GM21515 (cell line): ENCODE measurements at regions not wholly inside any gene's neighbourhood (a gene's known extent, or its start where the extent isn't known, plus 50 kb on each side); places are given as distances from the start of the nearest gene placed in this dataset.

Source experiments
- ATAC-seq: cut with Tn5 transposase; IDR thresholded peaks from one replicate; pipeline ENCODE4 v1.9.1; 2021; ENCODE audit not compliant: unreplicated experiment

DNA sequence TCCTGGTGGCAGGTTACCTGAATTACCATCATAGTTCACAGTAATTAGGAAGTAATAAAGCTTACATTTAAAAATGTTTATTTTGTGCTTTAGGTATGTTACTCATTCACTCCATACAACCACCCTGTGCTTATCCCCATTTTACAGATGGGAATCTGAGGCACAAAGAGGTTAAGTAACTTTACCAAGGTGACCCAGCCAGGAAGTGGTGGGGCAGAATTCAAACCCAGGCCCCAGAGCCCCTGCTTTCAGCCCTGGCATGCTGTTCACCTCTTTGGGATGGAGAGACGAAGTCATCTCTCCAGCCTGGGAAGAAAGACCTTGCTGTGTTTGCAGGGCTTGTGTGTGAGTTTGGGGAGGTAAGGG lies 285.6 kb upstream of the TPM1 start:
- ATAC-seq = no peak

- no peak for ATAC-seq
Measured at GRCh38 chr15:62757535-62757934, 285.0 kb upstream of the TPM1 start.

DNA sequence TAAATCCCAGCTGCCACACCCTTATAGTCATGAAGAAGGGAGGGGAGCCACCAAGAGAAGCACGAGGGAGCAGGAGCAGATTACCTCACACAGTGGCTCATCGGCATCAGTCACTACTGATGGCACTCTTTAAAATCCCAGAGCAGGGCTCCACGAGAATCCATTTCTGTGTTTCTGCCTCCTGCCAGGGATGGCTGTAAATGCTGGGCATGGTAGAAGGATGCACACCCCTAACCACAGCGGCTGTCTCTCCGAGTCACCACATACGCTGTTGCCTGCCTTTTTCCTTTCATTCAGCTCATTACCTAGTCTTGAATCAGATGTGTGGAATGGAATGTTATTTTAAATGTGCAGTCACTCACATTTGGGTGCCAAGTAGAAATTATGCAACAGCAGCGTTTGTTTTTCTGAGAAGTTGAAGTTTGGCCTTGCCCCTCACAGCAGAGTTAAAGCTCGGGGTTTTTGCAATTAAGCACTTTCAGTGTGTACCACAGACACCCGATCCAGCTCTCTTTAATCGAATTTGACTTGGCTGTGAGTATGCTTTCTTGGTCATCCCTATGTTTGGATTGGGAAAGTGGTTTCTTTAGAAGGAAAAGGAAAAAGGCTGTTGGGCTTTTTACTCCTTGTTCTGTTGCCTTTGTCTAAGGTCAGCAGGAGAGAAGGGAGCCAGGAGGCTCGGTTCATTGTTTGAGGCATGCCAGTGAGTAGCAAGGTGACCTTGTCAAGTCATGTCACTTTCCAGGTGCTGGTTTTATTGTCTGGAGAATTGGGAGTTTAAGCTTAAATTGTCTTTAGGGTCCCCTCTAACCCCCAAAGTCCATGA lies 284.2 kb upstream of the TPM1 start:
- ATAC-seq = no peak

DNA sequence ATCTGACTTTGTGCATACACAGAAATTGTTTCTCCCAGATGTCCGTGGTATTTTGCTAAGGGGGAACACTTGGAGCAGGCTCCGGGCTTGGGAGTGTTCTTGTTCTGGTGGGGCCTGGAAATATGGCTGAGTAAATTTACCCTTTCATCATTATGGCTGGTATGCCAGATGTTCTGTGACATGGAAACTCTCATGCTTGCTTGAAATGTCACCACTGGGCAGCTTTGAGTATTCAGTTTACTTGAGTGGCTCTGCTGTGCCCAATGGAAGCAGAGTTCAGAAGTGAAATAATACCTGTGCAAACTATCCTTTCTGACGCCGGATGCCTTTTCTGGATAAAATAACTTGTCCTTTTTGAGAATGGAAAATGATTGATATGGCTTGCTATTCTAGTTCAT lies 283.6 kb upstream of the TPM1 start:
- ATAC-seq = no peak

GRCh38 chr15:62760538-62760937 lies 282.0 kb upstream of the TPM1 start:
- no peak for ATAC-seq

DNA sequence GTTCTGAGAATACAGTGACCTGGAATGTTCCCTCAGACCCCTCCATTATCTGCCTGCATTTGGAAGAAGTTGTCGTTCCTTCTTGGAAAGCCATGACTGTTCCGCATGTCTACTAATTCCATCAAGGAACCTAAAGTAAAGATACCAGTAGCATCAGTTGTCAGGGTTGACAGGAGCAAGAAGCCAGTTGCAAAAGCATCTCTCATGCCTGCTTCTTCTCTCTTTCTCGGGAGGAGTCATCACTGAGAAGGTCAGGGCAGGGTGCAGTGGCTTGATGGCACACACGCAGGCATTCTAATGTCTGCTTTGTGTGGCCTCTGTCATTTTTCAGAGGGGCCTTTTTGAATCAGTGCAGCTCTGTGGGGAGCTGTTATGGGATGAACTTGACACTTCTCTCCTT lies 276.6 kb upstream of the TPM1 start:
- no peak for ATAC-seq

DNA sequence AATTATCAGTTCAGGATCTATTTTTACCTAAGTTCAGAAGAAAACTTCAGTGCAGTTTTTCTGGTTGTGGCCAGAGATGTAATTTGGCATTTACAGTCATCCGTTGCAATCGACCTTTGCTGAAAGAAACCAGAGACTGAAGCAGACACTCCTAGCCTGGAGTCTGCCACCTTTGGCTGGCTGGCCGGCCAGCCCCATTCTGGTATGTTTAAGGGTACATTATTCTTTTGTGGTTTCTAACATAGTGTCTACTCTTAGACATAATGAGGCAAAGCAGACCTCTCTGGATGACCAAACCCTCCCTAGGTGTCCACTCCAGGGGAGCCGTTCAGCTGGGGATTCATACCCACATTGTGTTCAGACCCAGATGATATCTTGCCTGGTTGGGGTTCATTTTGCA lies 275.9 kb upstream of the TPM1 start:
- no peak for ATAC-seq

DNA sequence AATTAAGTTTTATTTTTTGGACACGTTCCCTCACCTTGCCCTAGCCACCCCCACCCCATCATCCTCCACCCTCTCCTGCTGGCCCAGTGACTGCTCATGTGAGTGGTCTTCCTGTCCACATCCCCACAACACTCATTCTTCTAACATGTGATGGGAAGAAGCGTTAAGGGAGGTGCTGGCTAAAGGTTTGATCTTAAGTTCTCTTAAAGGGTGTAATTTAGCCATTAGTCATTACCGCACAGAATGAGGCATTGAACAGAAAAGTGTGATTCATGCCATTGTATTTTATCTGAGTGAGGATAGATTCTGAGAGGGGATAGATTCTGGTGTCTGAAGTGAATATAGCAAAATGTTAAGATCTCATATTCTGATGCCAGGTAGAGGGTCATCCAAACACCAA lies 272.9 kb upstream of the TPM1 start:
- no peak for ATAC-seq

DNA sequence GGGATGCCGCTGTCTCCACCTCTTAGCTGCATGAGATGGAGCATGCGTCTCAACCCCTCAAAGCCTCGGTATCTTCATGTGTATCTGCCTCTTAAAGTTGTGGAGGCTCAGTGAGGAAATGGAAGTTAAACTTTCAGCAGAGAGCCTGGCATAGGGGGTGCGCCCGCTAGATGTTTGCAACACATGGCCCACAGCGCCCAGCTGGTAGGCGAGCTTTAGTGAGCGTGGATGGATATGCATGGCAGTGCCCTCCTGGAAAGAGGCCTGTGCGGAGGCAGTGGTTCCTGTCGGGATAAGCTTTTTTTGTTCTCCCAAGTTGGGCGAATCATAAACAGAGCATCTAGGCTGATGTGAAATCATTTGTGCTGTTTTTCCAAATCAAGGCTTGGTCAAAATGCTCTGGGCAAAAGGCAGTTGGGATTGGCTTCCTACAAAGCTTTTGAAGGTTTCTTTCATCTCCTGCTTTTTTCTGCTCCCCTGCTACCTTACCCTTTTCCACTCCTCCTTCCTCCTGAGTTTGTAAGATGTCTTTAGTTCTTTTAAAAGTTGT lies 272.4 kb upstream of the TPM1 start:
- no peak for ATAC-seq

DNA sequence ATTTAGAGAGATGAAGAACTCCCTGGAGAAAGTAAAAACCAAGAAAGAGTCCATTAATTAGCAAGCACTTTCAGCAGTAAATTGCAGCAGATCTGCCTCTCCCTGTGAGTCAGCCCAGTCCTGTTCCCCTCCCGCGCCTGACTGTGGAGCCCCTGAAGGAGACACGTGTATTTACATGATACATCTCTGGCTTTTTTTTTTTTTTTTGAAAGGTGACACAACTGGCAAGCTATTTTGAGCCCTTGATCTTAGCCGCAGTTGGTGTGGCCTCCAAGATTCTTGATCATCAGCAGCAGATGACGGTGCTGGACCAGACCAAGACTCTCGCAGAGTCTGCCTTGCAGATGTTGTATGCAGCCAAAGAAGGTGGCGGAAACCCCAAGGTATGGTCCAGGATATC lies 271.8 kb upstream of the TPM1 start:
- ATAC-seq = no peak

DNA sequence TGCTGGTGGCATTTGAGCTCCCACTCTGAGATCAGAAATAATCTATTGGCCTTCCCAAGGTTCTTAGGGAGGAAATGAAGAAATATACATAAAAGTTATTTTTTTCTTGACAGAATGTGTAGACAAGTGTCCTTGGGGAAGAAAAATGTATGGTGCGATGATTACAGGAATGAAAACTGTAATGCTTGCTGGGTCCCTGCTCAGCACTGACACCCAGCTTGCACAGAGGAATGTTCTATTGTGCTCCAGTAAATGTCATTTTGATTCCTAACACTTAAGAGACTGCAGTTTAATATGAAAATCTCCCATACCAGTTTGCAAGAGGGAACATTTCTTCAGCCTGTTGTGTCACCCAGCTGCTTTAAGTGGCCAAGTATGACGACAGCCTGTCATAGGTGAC lies 271.3 kb upstream of the TPM1 start:
- no peak for ATAC-seq

DNA sequence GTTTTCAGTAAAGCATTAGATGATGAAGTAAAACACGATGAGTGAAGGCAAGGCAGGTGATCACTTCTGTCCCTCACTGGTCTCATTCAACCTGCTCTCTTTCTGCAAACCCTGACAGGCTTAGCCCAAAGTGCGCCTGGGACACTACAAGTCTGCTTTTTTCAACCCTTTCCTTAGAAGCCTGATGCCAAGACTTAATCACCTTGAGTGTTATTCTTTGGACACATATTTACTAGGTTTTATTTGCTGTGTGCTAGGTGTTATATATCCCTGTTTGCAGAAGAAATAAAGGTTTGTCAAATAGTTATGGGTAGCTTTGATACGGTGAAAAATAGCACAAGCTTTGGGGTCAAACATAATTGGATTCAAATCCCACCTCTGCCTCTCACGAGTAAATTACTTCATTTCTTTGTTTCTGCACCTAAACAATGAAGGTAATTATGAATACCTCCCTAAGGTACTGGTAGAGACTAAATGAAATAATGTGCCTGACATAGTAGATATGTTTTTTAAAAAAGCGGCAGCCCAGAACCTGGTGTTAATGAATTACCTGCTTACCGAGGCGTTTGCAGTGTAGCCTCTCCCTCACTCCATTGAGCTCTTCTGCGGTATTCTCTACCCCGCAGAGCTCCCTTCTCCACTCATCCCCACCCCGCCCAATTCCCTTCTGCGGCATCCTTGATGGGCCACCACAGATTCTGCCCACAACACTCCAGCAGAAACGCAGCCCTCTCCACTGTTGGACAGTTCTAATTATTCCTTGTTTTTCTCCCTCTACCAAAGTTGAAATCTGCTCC lies 269.0 kb upstream of the TPM1 start:
- no peak for ATAC-seq

DNA sequence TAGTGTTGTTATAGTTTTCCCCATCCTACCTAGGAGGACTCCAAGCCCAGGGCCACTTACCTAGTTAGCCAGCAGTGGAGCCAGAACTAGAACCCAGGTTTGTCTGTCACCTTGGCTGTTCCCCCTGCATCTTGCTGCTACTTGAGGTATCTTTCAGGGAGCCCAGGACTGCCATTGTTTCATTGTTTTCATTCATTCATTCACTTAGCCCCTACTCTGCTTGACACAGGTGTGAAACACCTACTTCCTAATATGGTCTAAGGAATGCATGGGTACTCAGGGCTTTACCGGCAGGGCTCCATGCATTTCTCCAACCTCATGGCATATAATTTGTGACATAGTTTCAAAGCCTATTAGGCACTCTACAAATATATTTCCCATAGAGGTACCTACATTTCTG lies 266.6 kb upstream of the TPM1 start:
- no peak for ATAC-seq

- no peak for ATAC-seq
Measured at GRCh38 chr15:62777671-62778070, 264.9 kb upstream of the TPM1 start.

GRCh38 chr15:62779036-62779770 lies 263.3 kb upstream of the TPM1 start:
- no peak for ATAC-seq

DNA sequence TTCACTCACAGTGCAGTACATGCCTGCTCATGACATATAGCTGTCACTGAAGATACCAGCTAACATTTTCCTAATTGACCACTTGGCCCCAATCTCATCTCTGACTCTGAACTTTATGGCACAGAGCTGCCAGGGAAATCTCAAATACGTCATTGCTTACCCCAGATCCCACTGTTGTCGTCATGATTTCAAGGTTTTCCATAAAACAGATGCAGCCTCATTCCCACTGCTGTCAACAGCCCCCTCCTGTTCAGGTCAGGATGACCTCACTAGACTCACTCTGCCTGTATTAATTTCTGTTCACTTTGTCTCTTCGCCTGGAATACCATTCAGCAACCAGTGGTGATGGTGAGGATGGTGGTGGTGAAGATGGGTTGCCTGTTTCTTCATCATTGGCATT lies 262.6 kb upstream of the TPM1 start:
- ATAC-seq = no peak

GRCh38 chr15:62781081-62781497 lies 261.5 kb upstream of the TPM1 start:
- no peak for ATAC-seq

GRCh38 chr15:62782071-62782841 lies 260.3 kb upstream of the TPM1 start:
- ATAC-seq = no peak

- ATAC-seq = no peak
Measured at GRCh38 chr15:62782896-62783295, 259.7 kb upstream of the TPM1 start.

DNA sequence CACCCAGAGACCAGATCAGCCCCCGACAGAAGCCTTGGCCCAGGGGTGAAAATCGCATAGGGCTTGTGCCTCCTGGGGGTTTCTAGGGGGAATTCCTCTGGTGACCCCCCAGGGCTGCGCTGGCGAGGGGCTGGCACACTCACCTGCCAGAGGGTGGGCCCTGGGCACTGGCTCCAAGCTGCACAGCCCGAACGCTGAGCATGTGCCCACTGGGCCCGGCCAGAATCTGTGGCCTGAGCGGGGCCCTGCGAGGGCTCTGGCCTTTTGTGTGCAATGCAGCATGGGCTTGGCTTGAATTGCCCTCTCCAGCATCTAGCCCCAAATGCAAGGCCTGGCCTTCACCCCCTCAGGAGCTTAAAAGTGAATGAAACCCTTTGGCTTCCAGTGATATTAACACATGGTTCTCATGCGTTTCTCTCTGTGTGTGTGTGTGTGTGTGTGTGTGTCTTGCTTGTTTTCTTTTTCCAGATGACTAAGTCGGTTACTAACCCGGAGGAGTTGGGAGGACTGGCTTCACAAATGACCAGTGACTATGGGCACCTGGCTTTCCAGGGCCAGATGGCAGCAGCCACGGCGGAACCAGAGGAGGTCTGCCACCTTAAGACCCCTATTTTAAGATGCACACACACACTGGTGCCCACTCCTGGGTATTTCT lies 259.1 kb upstream of the TPM1 start:
- ATAC-seq = no peak
